ENCODE measurements at regions not wholly inside any gene's neighbourhood (a gene's known extent, or its start where the extent isn't known, plus 50 kb on each side); places are given as distances from the start of the nearest gene placed in this dataset.
"Not testable (repeated sequence)": the region's sequence is repeated elsewhere in the genome, so short reads cannot be mapped to it uniquely, and the experiment has no call there.

DNA sequence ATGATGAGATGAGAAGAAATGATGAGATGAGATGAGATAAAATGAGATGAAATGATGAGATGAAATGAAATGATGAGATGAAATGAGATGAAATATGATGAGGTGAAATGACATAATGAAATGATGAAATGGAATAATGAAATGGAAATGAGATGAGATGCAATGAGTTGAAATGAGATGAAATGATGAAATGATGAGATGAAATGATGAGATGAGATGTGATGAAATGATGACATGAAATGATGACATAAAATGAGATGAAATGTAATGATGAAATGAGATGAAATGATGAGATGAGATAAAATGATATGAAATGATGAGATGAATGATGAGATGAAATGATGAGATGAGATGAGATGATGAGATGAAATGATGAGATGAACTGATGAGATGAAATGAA is 340.2 kb upstream of the PLGLB1 start:
- TF ChIP-seq, protein P1, sequence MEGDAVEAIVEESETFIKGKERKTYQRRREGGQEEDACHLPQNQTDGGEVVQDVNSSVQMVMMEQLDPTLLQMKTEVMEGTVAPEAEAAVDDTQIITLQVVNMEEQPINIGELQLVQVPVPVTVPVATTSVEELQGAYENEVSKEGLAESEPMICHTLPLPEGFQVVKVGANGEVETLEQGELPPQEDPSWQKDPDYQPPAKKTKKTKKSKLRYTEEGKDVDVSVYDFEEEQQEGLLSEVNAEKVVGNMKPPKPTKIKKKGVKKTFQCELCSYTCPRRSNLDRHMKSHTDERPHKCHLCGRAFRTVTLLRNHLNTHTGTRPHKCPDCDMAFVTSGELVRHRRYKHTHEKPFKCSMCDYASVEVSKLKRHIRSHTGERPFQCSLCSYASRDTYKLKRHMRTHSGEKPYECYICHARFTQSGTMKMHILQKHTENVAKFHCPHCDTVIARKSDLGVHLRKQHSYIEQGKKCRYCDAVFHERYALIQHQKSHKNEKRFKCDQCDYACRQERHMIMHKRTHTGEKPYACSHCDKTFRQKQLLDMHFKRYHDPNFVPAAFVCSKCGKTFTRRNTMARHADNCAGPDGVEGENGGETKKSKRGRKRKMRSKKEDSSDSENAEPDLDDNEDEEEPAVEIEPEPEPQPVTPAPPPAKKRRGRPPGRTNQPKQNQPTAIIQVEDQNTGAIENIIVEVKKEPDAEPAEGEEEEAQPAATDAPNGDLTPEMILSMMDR (IDR thresholded peaks at IDR 0.05), result not testable (repeated sequence)
- not testable (repeated sequence) for TF ChIP-seq POLR2A, EP300 (IDR thresholded peaks at IDR 0.05)
